PFSK-1 (cell line): ENCODE measurements at regions not wholly inside any gene's neighbourhood (a gene's known extent, or its start where the extent isn't known, plus 50 kb on each side); places are given as distances from the start of the nearest gene placed in this dataset.

ENCODE experiments used
- FOXP2 ChIP-seq: optimal IDR thresholded peaks from 2 replicates; pipeline ENCODE3; 2011; ENCODE audit warnings: borderline replicate concordance, control low read depth, inconsistent platforms; ENCODE audit not compliant: insufficient read depth; ENCODE audit errors: extremely low read length, extremely low read depth
- POLR2AphosphoS5 ChIP-seq: IDR thresholded peaks from 2 replicates; pipeline ENCODE4 v1.6.1; 2012; ENCODE audit warnings: low read depth, mild to moderate bottlenecking, control low read depth, low read length, moderate library complexity
- REST ChIP-seq, 2 experiments: IDR thresholded peaks; 2 replicates each; pipeline versions ENCODE4 v1.6.1 to v1.8.0; 2011 to 2012; ENCODE audit warnings: low read depth in 2 of 2, low read length in 2 of 2, control low read depth in 1 of 2, inconsistent platforms in 1 of 2, mild to moderate bottlenecking in 1 of 2, moderate library complexity in 1 of 2; ENCODE audit not compliant: insufficient read depth in 1 of 2
- SIN3A ChIP-seq: IDR thresholded peaks from 2 replicates; pipeline ENCODE4 v1.6.1; 2012; ENCODE audit warnings: mild to moderate bottlenecking, low read length, moderate library complexity, borderline replicate concordance; ENCODE audit not compliant: insufficient read depth
- TAF1 ChIP-seq: IDR thresholded peaks from 2 replicates; pipeline ENCODE4 v1.6.1; 2012; ENCODE audit warnings: low read length, control low read depth, borderline replicate concordance; ENCODE audit not compliant: insufficient read depth

GRCh38 chr9:29012911-29013310 lies 1439.6 kb upstream of the C9orf72 start:
- TF ChIP-seq SIN3A: no peak
- TF ChIP-seq FOXP2: no peak
- no peak for TF ChIP-seq REST (IDR thresholded peaks at IDR 0.05; ENCODE audit: insufficient read depth in 1 of 2, low read depth in 2 of 2, low read length in 2 of 2)
- TF ChIP-seq POLR2AphosphoS5: no peak
- TF ChIP-seq TAF1: no peak

- TF ChIP-seq TAF1: no peak
- no peak for TF ChIP-seq REST (IDR thresholded peaks at IDR 0.05; ENCODE audit: insufficient read depth in 1 of 2, low read depth in 2 of 2, low read length in 2 of 2)
- no peak for TF ChIP-seq SIN3A
- no peak for TF ChIP-seq FOXP2
- TF ChIP-seq POLR2AphosphoS5: no peak
These were observed 1448.4 kb upstream of the C9orf72 start for GRCh38 chr9:29021632-29022031.

GRCh38 chr9:29038332-29038731 lies 1465.1 kb upstream of the C9orf72 start:
- TF ChIP-seq SIN3A: no peak

GRCh38 chr9:29039258-29039657 lies 1466.0 kb upstream of the C9orf72 start:
- TF ChIP-seq REST (IDR thresholded peaks at IDR 0.05; ENCODE audit: insufficient read depth in 1 of 2, low read depth in 2 of 2, low read length in 2 of 2): no peak
- TF ChIP-seq TAF1: no peak
- TF ChIP-seq SIN3A: no peak
- no peak for TF ChIP-seq POLR2AphosphoS5
- TF ChIP-seq FOXP2: no peak

- TF ChIP-seq FOXP2 (no peak), SIN3A (no peak), TAF1 (no peak), POLR2AphosphoS5 (no peak), REST (IDR thresholded peaks at IDR 0.05; ENCODE audit: insufficient read depth in 1 of 2, low read depth in 2 of 2, low read length in 2 of 2) (no peak)
These were observed 1469.8 kb upstream of the C9orf72 start for GRCh38 chr9:29043072-29043471.
